HG03460 (cell line): ENCODE measurements at regions not wholly inside any gene's neighbourhood (a gene's known extent, or its start where the extent isn't known, plus 50 kb on each side); places are given as distances from the start of the nearest gene placed in this dataset.
"Not testable (repeated sequence)": the region's sequence is repeated elsewhere in the genome, so short reads cannot be mapped to it uniquely, and the experiment has no call there.

Experiments
- ATAC-seq: cut with Tn5 transposase; IDR thresholded peaks from one replicate; pipeline ENCODE4 v1.9.1; 2021; ENCODE audit not compliant: unreplicated experiment

DNA sequence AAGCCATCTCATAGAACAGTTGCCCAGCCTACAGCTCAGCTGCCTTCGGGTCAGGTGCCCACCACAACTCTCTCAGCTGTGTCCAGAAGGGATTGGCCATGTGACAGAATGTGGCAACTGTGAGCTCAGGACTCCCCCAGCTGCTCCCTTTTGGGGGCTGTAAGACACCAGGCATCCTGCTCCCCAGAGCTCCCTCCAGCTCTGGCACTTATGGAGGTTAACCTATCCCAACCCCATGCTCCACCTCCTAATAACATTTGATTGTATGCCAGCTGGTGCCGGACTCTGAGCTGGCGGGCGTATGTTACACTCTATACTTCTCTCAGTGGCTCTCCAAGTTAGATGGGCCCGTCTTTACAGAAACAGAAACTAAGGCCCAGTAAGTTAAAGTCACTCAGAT lies 222.8 kb downstream of the FAM43A start:
- no peak for ATAC-seq

DNA sequence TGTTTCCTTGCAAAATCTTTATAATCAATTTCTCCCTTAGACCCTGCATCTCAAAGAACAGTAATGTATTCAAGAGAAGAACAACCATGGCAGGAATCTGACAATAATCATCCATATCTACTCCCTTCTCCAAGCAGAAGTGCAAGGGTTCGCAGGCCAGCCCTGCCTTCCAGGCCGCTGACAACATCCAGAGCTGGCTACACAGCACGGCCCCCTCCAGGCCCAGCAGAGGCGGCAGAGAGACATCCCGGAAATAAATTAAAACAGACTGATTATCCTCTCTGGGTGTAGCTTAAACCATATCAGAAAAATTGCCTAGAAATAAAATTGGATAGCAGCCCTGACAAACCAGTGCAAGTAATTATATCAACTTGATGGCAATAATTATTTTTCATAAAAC lies 223.3 kb downstream of the FAM43A start:
- no peak for ATAC-seq

DNA sequence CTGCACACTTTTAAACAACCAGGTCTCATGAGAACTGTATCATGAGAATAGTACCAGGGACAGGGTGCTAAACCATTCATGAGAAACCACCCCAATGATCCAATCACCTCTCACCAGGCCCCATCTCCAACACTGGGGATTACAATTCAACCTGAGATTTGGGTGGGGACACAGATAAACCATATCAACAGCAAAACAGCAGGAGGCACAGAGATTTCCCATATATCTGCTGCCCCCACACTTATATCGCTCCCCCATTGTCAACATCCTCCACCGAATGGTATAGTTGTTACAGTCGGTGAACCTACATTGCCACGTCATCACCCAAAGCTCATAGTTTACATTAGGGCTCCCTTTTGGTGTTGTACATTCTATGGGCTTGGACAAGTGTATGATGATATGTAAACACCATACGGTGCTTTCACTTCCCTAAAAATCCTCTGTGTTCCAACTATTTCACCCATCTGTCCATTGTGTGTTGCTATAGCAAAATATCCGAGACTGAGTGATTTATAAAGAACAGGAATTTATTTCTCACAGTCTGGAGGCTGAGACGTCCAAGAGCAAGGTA lies 224.8 kb downstream of the FAM43A start:
- no peak for ATAC-seq

DNA sequence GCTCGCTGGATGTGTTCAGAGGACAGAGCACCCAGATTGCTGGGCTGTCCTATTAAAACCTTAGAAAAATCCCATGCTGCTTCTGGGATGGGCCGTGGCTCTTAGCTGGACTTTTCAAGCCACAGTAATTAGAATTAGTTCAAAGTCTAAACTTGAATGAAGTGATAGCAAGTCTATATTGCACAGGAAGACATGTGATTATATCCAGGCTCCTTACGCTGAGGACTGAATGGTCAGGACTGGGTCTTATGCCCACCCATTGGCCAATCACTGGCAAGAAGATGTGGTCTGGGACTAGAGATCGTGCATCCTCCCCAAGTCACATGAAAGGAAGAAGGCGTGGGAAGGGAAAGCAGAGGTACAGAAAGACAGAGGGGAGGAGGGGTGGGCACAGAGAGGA lies 227.6 kb downstream of the FAM43A start:
- no peak for ATAC-seq

DNA sequence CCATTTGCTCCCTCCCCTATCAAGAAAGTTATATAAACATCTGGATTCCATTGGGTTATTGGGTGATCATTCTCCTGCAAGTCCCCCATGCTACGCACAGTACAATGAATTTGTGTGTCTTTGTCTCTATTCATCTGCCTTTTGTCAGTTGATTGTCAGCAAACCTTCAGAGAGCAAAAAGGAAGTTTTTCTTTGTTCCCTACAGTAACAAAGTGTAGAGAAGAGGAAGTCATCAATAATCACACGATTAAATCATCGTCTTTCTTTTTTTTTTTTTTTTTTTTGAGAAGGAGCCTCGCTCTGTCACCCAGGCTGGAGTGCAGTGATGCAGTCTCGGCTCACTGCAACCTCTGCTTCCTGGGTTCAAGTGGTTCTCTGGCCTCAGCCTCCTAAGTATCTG lies 239.2 kb downstream of the FAM43A start:
- ATAC-seq: not testable (repeated sequence)

DNA sequence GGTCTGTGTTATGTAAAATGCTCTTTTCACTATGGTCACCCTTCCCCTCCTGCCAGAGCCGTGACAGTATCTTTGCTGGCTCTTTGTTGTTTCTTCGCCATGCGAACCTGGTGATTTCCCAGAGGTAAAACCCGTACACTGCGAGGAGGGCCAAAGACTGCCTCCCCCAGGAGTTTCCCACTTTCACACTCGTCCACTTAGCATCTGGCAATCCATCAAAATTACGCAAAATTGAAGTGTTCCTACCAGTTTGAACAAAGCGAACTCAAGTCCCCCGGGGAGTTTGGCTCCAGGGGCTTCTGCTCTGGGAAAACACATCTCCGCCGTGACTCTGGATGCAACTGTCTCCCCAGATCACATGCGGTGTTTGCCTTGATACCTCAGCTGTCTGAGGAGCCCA lies 239.9 kb downstream of the FAM43A start:
- no peak for ATAC-seq

DNA sequence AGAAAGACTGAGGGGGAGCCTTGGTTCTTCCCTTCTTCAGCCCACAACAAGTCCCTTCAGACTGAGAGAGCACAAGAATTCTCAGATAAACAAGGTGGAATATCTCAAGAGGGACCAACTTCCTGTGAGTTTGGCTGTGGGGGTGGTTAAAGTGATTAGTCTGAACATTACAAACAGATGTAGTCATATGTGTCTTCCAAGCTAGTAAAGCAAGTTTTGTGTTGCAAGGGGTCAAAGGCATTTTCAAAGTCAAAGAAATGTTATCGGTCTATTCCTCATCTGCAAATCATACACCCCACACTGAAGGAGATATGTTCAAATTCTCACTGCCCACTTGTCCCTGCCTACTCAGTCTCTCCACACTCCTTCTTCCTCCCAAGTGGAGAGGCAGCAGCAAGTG lies 242.5 kb downstream of the FAM43A start:
- ATAC-seq: no peak

DNA sequence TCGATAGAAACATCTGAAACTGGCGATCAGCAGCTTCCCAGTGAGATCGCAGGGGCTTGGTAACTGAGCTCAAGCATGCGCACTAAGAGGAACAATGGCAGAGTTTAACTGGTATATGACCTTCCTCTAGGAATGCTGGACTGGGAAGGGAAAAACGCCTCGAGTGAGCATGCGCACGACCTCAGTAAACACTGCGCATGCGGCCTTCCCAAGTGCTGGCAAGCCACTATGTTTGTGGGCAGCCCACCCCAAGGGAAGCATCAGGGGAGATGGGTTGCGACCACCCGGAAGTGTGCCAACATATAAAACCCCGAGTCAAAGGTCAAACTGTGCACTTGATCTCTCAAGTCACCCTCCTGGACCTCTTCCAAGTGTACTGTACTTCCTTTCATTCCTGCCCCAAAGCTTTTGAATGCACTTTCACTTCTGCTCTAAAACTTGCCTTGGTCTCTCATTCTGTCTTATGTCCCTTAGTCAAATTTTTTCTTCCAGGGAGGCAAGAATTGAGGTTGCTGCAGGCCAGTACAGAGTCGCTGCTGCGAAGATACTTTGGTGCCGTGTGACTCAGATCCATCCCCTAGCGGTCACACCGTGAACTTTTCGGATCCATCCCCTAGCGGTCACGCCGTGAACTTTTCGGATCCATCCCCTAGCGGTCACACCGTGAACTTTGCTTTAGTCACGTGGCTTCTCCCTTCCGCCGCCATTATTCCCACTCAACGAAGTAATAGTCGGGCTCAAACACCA lies 243.3 kb downstream of the FAM43A start:
- no peak for ATAC-seq

DNA sequence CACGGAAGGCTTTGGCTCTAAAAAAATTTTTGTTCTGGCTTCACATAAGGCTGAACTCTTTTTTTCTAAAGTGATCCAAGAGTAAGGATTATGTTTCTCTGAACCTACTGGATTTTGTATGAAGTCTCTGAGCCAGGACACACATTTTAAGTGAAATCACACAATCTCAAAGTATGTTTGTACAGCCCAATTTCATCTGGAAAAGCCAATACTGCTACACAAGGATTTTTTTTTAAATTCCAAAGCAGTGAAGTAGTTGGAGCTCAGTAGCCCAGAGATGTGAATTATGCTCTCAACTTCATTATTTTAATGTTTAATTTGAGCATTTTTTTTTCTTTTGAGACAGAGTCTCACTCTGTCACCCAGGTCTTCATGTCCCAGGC lies 243.9 kb downstream of the FAM43A start:
- ATAC-seq: no peak

DNA sequence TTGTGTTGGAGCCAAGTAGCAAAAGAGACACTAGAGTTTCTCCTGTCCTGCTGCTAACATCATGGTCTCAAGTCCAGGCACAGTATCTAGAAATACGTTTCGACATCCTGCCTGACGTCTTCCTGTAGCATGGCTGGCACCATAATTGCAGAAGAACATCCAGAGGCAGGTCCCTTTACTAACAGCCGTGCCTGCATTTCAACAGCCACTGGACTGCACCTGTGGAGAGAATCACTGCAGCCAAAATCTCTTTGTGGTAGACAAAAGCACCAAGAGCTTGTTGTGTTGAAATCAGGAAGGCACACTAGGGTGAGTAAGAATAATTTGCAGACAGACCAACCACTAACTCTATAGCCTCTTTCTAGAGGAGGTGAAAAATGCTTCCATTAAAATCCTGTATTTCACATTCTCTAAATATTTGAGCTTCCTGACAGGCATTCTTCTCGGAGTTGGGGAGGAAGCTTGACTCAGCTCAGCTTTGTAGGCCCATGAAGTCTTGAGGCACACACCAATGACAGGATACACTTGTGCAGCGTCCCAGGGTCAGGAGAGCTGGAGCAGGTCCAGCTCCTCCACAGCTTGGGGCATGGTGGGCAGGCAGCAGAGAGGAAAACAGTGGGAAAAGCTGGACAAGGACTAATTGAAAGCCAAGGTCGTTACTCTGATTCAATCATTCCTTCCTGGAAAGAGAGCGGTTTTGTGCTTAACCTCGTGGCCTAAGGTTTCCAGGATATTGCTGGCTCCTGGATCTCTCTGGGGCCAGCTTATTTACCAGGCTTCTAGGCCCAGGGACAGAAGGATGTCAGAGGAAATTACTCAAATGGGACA lies 244.9 kb downstream of the FAM43A start:
- no peak for ATAC-seq

DNA sequence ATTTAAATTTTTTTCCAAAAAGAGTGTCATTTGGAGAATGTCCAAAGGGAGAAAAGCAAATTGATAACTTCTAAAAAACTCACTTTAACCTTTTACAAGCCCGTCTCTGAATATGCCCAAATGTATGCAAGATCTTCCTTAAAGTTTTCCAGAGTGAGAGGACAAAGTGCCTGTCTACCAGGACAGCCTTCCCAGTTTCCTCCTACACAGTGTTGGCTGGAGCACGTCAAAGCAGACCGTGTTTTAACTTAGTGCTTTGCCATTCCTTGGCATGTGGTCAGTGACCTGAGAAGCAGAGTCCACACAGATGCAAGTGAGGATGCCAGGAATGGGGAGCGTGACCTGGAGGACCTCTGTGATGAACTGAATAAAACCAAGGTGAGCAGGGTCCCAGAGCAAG lies 245.7 kb downstream of the FAM43A start:
- no peak for ATAC-seq

DNA sequence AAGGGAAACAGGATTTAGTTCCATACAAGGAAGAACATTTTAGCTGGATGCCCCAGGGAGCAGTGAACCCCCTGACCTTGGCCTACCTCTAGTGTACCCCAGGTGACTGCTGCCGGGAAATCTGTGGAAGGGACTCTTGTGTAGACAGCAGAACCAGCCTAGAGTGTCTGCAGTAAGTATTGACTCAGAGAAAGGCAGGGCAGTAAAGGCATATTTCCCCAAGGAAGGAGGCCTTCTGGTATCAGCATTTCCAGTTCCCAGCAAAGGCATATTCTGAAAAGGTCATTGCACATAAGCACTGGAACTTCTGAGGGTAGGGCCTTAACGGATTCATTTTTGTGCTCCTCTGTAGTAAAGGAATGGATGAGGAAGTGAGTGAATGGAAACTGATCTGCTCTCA lies 246.2 kb downstream of the FAM43A start:
- no peak for ATAC-seq

DNA sequence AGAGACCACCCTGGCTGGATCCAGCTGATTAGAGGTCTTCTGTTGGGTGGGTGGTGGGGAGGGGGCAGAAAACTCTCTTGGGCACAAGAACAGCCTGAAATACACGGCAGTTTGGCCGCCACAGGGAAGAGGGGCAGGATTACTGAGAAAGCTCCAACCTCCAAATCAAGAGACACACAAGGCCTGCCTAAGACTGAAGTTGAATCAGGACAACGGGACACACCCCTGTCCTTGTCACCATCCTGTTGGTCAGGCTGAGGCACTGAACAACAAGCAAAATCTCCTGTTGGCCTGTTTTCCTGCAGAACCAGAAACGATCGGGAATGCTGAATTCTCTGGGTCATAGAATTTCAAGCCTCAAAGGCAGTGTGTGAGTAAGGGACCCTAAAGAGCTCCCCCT lies 247.8 kb downstream of the FAM43A start:
- no peak for ATAC-seq

DNA sequence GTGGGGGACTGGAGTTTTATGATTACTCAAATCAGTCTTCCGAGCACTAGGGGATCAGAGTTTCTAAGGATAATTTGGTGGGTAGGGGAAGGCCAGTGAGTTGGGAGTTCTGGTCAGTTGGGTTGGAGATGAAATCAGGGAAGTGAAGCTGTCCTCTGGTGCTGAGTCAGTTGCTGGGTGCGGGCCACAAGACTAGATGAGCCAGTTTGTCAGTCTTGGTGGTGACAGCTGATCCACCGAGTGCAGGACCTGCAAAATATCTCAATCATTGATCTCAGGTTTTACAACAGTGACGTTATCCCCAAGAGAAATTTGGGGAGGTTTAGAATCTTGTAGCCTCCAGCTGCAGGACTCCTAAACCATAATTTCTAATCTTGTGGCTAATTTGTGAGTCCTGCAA lies 249.4 kb downstream of the FAM43A start:
- ATAC-seq: no peak

DNA sequence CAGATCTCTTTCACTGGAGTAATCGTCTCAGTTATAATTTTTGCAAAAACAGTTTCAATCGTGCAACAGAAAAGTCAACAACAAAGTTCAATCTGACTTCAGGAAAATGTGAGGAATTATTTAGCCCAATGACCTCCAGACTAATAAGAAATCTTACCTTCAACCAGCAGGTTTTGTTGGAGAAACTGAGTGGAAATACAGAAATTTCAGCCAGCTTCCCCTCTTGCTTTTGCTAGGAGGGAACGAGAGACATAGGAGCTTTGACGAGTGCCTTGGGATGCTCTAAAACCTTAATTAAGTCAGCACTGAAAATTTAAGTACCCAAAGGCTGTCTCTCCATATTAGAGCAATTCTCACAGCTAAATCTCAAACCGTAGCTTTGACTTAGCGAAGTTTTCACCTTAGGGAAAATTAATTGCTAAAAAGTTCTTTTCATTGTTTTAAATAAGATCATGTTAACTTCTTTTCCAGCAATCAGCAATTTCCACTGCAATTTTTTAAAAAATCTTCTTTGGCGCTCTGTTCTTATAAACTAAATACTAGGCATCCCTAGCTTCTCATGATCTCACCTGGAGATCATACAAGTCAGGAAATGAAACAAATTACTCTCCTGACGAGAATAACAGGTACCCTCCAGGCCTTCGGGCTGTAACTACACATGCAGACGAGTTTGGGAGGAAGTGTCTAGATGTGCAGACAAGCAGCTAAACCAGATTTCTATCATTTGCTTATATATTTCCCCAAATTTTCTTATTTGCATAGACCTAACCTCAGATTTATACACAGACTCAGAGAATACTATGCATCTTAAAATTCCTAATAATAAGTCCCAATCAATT lies 250.2 kb downstream of the FAM43A start:
- no peak for ATAC-seq

DNA sequence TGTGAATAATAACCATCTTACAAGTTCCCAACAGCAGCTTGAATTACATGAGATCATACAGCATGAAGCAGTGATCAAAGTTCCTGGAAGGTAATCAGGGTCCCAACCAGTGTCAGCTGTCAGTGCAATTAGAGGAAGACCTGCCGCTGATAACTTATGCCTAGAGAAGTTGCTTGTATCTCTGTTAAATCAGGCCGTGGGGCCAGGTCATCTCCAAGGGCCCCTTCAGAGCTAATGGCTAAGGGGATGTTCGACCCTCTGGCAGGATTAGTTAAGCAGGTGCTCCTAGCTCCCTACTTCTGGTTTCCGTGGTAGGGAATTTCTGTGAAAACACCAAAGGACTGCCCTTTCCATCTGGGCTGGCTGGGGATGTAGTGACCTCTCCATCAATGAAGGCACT lies 251.0 kb downstream of the FAM43A start:
- ATAC-seq: no peak

DNA sequence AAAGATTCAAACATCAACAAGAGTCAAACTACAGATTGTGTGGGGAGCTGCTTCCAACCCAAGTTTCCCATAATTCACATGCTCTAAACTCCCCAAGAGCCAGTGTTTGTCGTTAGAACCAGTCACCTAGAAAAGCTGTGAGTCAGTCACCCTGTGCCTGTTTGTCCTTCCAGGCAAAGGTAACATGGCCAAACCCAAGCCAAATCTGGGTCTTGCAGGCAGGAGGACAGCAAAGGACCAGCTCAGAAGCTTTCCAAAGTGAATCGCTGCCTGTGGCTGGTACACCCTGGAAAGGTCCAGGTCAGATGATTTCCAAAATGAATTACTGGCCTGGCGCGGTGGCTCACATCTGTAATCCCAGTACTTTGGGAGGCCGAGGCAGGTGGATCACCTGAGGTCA lies 251.5 kb downstream of the FAM43A start:
- no peak for ATAC-seq

DNA sequence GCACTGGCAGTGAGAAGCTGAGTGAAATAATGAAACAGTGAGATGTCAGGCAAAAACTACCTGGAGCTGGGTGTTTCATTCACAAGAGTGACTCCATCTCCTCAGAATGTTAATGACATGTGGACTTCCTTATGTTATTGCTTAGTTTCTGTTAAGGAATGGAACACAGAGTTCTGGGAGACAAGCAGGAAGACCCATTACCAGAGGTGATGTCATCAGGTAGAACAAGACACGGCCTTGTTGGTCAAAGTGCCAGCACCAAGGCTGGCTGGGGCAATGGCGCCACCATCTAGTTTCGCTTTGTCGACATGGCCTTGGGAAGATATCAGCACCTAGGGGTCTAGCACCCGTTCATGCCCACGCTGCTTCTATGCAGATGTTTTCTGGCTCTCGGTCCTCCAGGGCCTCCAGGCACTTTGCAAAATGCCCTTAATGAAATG lies 252.2 kb downstream of the FAM43A start:
- ATAC-seq: no peak

DNA sequence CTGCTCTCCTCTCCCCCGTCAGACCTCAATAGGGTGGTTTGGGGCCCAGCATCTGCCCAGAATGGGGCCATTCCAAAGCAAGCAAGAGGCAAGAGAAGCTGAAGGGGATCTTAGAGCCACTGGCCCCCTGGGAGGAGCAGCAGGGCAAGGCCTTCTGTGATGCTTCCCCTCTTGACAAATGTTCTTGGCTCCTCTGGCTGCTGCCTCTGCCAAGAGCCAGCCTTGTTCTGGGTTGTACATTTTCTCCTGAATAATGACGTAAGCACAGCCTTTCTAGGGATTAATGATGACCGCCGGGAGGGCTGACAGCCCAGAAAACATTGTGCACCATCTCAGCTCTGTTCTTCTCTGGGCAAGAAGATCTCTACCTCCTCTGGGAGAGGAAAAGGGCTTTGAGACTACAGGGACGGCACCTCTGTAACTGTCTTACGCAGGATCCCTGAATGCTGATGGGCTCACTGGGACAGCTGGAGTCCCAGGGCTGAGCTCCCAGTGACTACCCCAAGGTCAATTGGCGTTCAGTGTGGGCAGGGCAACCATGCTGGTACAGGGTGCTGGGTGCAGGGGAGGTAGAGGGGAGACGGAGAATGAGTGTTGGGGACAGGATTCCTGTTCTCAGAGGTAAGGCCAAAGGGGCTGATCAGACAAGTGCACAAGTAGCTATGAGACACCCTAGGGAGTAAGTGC lies 253.3 kb downstream of the FAM43A start:
- ATAC-seq: no peak

DNA sequence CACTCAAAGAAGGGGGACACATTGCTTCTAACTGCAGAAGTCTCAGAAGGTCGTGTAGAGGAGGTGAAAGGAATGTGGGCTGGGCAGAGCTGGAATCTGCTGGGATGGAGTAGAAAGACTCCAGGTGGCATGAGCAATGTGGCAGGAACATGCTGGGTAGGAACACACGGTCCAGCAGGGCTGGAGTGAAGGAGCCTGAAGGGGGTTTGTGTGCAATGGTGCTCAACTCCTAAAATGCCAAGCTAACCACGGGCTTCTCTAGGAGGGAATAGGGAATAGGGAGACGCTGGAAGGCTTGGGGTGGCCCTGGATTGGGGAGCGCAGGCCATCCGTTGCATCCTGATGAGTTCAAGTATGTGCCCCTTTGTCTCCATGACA lies 253.8 kb downstream of the FAM43A start:
- no peak for ATAC-seq
